GM19043 (cell line): ENCODE measurements at regions not wholly inside any gene's neighbourhood (a gene's known extent, or its start where the extent isn't known, plus 50 kb on each side); places are given as distances from the start of the nearest gene placed in this dataset.
"Not testable (repeated sequence)": the region's sequence is repeated elsewhere in the genome, so short reads cannot be mapped to it uniquely, and the experiment has no call there.

Experiments
- ATAC-seq: cut with Tn5 transposase; IDR thresholded peaks from one replicate; pipeline ENCODE4 v1.9.1; 2021; ENCODE audit warnings: low read depth; ENCODE audit not compliant: unreplicated experiment

GRCh38 chrX:39791691-39792090 is 306.1 kb downstream of the BCOR start:
- ATAC-seq: no peak

GRCh38 chrX:39795605-39796004 is 302.2 kb downstream of the BCOR start:
- ATAC-seq: no peak

- no peak for ATAC-seq
Observed at GRCh38 chrX:39796856-39797255, 300.9 kb downstream of the BCOR start.

DNA sequence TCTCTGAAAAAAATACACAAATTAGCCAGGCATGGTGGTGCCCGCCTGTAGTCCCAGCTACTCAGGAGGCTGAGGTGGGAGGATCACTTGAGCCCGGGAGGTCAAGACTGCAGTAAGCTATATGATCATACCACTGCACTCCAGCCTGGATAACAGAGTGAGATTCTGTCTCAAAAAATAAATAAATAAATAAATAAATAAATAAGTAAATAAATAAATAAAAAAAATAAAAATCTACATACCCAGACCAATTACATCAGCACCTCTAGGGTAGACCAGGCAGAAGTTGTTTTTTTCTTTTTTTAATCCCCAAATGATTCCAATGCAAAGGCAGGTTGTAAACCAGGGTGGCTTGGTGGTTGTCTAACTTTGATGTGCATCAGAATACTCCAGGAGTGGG is 299.3 kb downstream of the BCOR start:
- ATAC-seq: not testable (repeated sequence)

- ATAC-seq: no peak
Observed at GRCh38 chrX:39802354-39802753, 295.4 kb downstream of the BCOR start.

DNA sequence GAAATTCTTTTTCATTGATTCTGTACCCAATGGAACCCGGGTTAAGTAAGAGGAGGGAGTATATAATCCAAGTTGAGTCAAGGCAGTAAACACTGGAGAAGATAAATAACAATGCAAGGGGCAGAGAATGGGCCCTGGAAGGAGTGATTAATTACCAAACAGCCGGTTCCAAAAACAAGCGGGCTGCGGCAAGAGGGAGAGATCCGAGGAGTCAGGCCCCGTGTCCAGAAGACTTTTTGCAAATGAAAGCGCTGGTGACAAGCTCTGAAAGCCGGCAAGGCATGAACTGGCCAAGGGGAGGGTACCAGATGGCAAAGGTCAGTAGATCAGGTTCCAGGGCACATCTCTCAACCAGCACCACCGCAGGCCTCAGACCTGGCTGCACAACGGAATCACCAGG is 294.9 kb downstream of the BCOR start:
- no peak for ATAC-seq

DNA sequence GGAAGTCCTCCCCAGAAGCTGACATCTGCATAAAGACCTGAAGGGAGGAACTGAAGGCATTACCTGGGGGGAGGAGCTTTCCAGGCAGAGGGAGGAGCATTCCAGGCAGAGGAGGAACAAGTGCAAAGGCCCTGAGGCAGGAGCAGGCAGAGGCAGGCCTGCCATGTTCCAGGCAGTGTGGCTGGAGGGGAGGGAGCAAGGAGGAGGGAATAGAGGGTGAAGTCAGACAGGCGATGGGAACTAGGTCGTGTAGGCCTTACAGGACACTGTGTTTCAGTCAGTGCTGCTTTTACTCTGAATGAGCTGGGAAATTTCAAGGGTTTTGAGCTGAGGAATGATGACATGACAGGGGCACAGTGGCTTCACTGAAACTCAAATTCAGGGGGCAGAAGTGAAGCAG is 292.7 kb downstream of the BCOR start:
- ATAC-seq: no peak

GRCh38 chrX:39805825-39806224 is 291.9 kb downstream of the BCOR start:
- no peak for ATAC-seq

DNA sequence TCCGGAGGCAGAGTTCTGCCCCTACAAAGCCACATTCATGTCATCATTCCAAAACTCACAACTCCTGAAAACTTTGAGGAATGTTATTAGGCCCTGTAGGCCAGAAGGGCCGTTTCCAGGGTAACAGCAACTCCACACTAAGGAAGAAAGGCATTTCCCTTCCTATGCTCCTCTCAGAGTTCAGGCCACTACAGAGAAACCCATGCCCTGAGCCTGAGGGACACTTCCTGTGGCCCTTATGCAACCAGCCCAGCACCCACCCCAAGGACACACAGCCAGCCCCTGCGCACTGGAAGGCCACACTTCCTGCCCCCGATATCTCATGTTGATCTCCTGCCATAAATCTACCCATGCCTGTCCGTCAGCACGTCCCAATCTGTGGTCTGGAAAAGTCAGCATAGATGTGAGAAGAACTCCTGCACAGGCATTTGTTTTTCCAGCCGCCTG is 289.3 kb downstream of the BCOR start:
- ATAC-seq: no peak

DNA sequence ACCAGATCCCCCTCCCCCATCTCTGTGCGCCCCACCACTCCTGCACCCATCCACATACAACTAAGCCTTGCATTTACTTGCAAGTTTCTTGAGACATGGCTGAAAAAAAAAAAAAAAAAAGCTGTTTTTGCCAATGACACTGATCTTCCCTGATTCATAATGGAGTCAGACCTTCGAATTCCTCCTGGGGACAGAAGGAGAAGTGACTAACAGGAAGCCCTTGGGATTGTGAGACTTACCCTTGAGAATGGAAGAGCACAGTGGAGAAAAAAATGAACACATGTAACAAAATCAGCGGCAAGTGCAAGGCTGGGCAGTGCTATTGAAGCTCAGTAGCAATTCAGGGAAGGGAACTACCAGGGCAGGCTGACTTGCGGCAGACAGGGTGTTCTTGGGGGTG is 288.4 kb downstream of the BCOR start:
- ATAC-seq: no peak

DNA sequence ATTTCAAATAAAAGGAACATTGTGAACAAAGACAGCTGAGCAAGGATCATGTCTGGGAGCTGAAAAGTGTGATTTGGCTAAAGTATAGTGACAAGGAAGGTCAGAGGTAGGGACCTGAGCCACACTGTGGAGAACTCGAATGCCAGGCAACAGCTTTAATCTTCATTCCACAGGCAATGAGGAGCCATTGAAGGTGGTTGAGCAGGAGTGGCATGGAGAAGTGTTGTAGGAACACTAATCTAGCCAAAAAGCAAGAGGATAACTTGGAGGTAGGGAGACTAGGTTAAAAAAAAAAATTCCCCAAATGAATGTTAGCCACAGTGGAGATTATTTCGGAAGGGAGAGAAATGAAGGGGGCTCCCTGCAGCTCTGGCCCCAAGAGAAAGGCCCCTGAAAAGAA is 286.9 kb downstream of the BCOR start:
- ATAC-seq: no peak

DNA sequence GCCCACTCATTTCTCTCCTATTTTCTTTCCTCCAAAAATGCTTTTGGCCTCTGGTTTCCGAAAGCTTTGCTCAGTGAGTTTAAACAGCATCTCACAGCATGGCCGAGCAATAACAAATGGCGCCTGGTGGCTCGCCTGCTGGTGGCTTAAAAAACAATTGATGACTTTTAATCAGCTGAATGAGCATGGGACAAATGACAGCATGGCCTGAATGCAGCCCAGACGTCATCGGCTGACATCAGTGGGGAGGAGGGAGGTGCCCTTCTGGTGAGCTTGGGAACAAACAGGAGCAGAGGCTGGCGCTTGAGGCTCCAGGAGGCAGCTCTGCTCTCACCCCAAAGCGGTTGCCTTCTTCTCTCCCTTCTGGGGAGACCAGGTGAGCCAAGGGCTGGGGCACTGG is 286.4 kb downstream of the BCOR start:
- ATAC-seq: no peak

- ATAC-seq: no peak
Observed at GRCh38 chrX:39813631-39814277, 284.0 kb downstream of the BCOR start.

GRCh38 chrX:39814391-39814790 is 283.4 kb downstream of the BCOR start:
- no peak for ATAC-seq

DNA sequence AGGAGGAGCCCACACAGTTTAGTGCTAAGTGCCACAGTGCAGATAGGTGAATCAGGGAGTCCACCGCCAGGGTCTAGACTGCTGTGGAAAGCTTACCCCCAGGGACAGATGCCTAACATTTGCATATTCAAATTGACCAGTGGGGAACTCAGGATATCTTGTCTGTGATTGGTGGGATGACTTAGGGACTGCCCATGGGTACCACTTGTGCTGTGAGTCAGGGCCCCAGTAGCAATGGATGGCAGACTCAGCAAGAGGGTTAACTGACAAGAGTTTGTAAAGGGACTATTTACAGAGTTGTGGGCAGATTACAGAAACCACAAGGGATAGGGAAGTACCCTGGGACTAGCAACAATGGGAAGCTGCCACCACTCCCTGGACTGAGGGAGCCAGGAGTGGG is 282.1 kb downstream of the BCOR start:
- peak; percentile 51 for ATAC-seq

DNA sequence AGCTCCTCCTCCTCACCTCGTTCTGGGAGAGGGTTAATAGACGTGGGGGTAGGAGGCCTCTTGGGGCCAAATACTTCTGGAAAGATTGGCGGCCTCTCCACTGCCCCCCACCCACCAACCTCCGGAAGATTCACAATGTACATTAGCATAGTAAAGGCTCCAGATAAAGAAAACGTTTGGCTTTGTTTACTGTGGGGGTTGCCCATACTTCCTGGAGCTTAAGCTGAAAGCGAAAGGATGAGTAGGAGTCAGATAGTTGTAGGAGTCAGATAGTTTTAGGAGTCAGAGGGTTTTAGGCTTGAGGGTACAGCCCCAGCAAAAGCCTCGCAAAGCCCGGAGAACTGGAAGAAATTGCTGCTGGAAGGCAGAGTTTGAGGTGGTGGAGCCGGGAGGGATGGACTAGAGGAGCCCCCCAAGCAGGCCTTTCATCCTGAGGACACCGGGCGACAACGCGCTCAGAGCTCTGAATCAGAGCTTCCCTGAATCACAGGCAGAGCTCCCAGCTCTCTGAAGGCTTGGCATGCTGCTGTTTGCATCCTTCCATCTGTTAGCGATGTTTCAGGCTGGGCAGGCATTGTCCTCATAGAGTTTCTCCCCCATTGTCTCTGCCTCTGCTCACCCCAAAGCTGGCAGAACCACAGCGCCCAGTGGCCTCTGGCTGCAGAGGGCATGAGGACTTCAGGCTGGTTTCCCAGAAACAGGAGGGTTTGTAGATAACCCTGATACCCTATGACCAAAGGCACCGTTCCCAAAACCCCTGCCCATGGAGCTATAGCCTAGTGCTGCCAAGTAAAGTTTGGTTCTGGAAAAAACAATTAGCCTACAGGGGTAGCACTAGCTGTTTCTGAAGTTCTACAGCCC is 280.7 kb downstream of the BCOR start:
- ATAC-seq: no peak

DNA sequence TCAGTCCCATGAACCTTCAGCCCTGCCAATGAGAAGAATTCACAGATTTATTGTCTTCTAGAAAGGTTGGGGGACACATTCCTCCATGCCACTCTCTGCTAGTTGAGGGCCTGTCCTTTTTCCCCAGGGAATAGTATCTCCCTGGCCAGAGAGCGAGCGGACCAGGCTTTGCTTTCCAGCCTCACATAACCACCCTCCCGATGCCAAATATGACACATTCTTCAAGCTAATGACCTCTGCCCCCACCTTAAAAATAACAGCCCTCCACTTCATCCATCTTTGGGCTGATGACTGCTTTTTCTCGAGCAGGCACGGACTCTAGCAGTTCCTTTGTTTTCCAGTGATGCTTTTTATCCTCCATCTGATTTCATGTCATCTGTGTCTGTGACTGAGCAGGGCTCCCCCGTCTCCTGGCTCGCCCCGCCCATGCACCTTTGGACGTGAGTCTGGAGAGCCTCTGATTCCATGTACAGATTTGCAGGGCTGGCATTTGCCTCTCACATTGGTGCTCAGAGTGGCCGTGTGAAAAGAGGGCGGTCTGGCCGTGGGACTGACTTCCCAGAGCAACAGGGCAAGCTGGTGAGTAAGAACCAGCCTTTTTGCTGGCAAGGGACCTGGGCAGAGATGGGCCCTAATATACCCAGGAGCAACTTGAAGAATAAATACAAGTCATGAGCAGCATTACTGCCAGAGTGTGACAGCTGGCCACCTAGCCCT is 279.8 kb downstream of the BCOR start:
- no peak for ATAC-seq

DNA sequence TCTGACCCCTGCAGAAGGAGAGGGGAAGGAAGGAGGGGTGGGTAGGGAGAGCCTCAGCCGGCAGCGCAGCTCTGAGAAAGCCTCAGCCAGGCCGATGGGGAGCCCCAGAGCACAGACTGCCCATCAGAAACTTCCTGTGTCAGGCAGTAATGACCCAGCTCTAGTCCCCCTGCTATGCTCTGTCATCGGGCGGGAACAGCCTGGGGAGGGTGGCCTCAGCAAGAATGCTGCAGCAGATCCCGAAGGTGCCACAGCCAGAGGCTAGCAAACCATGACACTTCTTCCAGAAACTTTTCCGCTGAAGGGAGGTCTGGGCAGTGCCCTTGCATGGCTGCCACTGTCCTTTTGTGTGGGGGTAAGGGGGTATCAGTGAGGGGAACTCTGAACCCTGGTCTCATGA is 279.0 kb downstream of the BCOR start:
- ATAC-seq: no peak

- no peak for ATAC-seq
Observed at GRCh38 chrX:39819921-39820849, 277.6 kb downstream of the BCOR start.

DNA sequence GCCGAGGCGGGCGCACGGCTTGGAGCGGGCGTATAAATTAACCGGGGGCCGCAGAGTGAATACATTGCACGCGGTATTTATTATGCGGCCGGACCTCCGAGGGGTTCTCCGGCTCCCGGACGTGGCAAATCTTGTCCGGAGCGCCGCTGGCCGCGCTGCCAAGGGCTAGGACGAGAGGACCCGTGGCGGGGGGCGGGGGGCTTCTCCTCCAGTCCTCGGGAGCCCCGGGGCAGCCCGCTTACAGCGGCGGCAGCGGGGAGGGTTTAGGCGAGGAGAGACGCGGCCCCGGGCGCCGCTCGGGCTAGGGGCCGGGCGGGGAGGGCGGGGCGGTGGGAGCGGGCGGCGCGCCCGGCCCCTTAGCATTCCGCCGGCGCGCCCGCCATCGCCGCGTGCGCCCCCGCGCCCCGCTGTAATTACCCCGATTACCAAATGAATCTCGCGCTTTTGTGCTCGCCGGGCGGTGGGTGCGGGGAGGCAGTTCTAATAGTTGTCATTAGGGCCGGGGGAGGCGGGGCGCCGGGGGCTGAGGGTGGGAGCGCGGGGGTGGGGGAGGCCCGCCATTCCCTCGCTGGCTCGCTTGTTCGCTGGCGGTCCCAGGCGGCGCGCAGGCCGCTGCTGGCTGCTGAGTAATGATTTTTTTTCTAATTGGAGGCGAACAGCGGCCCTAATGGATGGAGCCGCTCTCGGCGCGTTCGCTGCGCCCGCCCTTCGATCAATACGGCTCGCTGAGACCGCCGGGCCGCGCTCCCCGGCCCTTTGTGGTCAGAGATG is 276.6 kb downstream of the BCOR start:
- no peak for ATAC-seq
